A549 (cell line): ENCODE measurements at regions not wholly inside any gene's neighbourhood (a gene's known extent, or its start where the extent isn't known, plus 50 kb on each side); places are given as distances from the start of the nearest gene placed in this dataset.

Experiments used
- ATAC-seq, 2 experiments: fragments of 200-7000 bp in 1 of 2; fragments of >200 bp in 1 of 2; cut with Nextera tagmentation in 1 of 2; cut with Tn5 transposase in 1 of 2; 3 replicates each; pipeline versions ENCODE4 v1.8.0 to v1.9.1; 2018 to 2020; ENCODE audit warnings: mild to moderate bottlenecking in 1 of 2, moderate library complexity in 1 of 2
- CTCF ChIA-PET: fragments of 300-600 bp; sonication (Branson Sonifier 250); formaldehyde crosslinking; extraction: SDS; loops from one replicate; lab custom pipeline; 2021; ENCODE audit warnings: antibody characterized with exemption, inconsistent platforms; lab: Yijun Ruan, JAX
- POLR2A ChIA-PET: fragments of 350-600 bp; formaldehyde crosslinking; extraction: SDS; loops from one replicate; lab custom pipeline; 2021; ENCODE audit warnings: antibody characterized with exemption, inconsistent platforms; lab: Yijun Ruan, JAX
- DNase-seq, 2 experiments: peaks; one replicate each; pipeline versions ENCODE4 v3.0.0 to v3.0.0-alpha.2; 2011 to 2016; ENCODE audit warnings: low read depth in 1 of 2, low spot score in 1 of 2
- FAIRE-seq: peaks from 2 replicates; lab custom pipeline; 2011; peaks lifted over from hg19 to GRCh38; lab: Jason Lieb, UNC
- H3K27ac ChIP-seq, 2 experiments: fragments of >200 bp; sonication (Bioruptor Twin); formaldehyde crosslinking; 3 replicates each; pipeline ENCODE4 v1.5.1; 2016 to 2017
- H3K4me1 ChIP-seq: fragments of >200 bp; sonication (Bioruptor Twin); formaldehyde crosslinking; 3 replicates; pipeline ENCODE4 v1.6.1; 2016
- H3K4me2 ChIP-seq: fragments of >200 bp; sonication (Bioruptor Twin); formaldehyde crosslinking; 3 replicates; pipeline ENCODE4 v1.6.1; 2016
- H3K4me3 ChIP-seq: fragments of >200 bp; sonication (Bioruptor Twin); formaldehyde crosslinking; 3 replicates; pipeline ENCODE4 v1.5.1; 2016
- H3K9me3 ChIP-seq: fragments of >200 bp; sonication (Bioruptor Twin); formaldehyde crosslinking; 3 replicates; pipeline ENCODE4 v1.6.1; 2016
- CBX2 ChIP-seq: fragments of 200-600 bp; sonication (generic); IDR thresholded peaks from 2 replicates; pipeline ENCODE4 v1.6.1; 2016; ENCODE audit warnings: low read depth, mild to moderate bottlenecking, borderline replicate concordance
- CEBPB ChIP-seq, 2 experiments: fragments of >200 bp in 1 of 2; sonication (Bioruptor Twin) in 1 of 2; formaldehyde crosslinking in 1 of 2; IDR thresholded peaks; 2 replicates each; pipeline ENCODE4 v1.6.1; 2012 to 2016
- CTCF ChIP-seq: fragments of >200 bp; sonication (Bioruptor Twin); formaldehyde crosslinking; IDR thresholded peaks from 3 replicates; pipeline ENCODE4 v1.5.1; 2016
- EHMT2 ChIP-seq: fragments of 200-600 bp; sonication (generic); IDR thresholded peaks from 2 replicates; pipeline ENCODE4 v1.6.1; 2016; ENCODE audit warnings: antibody characterized with exemption, low read depth, mild to moderate bottlenecking, moderate library complexity
- ELK1 ChIP-seq: fragments of 150-350 bp; IDR thresholded peaks from 2 replicates; pipeline ENCODE4 v1.6.1; 2014; ENCODE audit warnings: low read depth, mild to moderate bottlenecking, low read length
- EP300 ChIP-seq, 2 experiments: fragments of >200 bp; sonication (Bioruptor Twin); formaldehyde crosslinking; IDR thresholded peaks; 2 replicates in 1 of 2; 3 replicates in 1 of 2; pipeline ENCODE4 v1.6.1; 2016 to 2017
- ESRRA ChIP-seq: fragments of 150-350 bp; IDR thresholded peaks from 2 replicates; pipeline ENCODE4 v1.6.1; 2014; ENCODE audit warnings: mild to moderate bottlenecking, low read length, borderline replicate concordance
- FOXS1 ChIP-seq: fragments of 250-450 bp; sonication (Bioruptor Pico); IDR thresholded peaks from 2 replicates; pipeline ENCODE4 v1.5.0; 2020; ENCODE audit warnings: mild to moderate bottlenecking, moderate library complexity
- HDAC2 ChIP-seq: fragments of 200-600 bp; sonication (generic); IDR thresholded peaks from 2 replicates; pipeline ENCODE4 v1.6.1; 2016
- HEYL ChIP-seq: fragments of 250-450 bp; sonication (Bioruptor Pico); IDR thresholded peaks from 2 replicates; pipeline ENCODE4 v1.8.0; 2021; ENCODE audit warnings: mild to moderate bottlenecking, moderate library complexity
- HMGXB4 ChIP-seq: fragments of 250-450 bp; sonication (Bioruptor Pico); IDR thresholded peaks from 2 replicates; pipeline ENCODE4 v1.5.0; 2021; ENCODE audit warnings: mild to moderate bottlenecking, moderate library complexity, borderline replicate concordance
- HOXB13 ChIP-seq: fragments of 250-450 bp; sonication (Bioruptor Pico); IDR thresholded peaks from 2 replicates; pipeline ENCODE4 v1.5.0; 2020; ENCODE audit warnings: low read depth, mild to moderate bottlenecking, moderate library complexity
- MAFK ChIP-seq: fragments of 450-650 bp; IDR thresholded peaks from 2 replicates; pipeline ENCODE4 v1.6.1; 2014; ENCODE audit not compliant: partially characterized antibody
- NPAS2 ChIP-seq: fragments of 250-450 bp; sonication (Bioruptor Pico); IDR thresholded peaks from 2 replicates; pipeline ENCODE4 v1.8.0; 2022; ENCODE audit warnings: mild to moderate bottlenecking, moderate library complexity, borderline replicate concordance
- NR3C1 ChIP-seq: fragments of >200 bp; sonication (Bioruptor Twin); formaldehyde crosslinking; IDR thresholded peaks from 3 replicates; pipeline ENCODE4 v1.6.1; 2017
- PBX3 ChIP-seq: IDR thresholded peaks from 2 replicates; pipeline ENCODE4 v1.6.1; 2012
- POLR2A ChIP-seq: IDR thresholded peaks from 2 replicates; pipeline ENCODE4 v1.6.1; 2012; ENCODE audit warnings: mild to moderate bottlenecking, low read length
- RAD21 ChIP-seq, 2 experiments: fragments of >200 bp in 1 of 2; sonication (Bioruptor Twin) in 1 of 2; formaldehyde crosslinking in 1 of 2; IDR thresholded peaks in 1 of 2; conservative IDR thresholded peaks in 1 of 2; 2 replicates in 1 of 2; 3 replicates in 1 of 2; pipeline ENCODE4 v1.6.1; 2012 to 2018; ENCODE audit warnings: inconsistent platforms in 1 of 2
- RARB ChIP-seq: fragments of 250-450 bp; sonication (Bioruptor Pico); IDR thresholded peaks from 2 replicates; pipeline ENCODE4 v1.8.0; 2021; ENCODE audit warnings: mild to moderate bottlenecking, moderate library complexity
- SREBF2 ChIP-seq: fragments of 450-650 bp; IDR thresholded peaks from 2 replicates; pipeline ENCODE4 v1.6.1; 2014; ENCODE audit warnings: mild to moderate bottlenecking, moderate library complexity
- TFCP2L1 ChIP-seq: fragments of 250-450 bp; sonication (Bioruptor Pico); IDR thresholded peaks from 2 replicates; pipeline ENCODE4 v1.5.0; 2021; ENCODE audit warnings: mild to moderate bottlenecking
- USF2 ChIP-seq: fragments of 450-650 bp; IDR thresholded peaks from 2 replicates; pipeline ENCODE4 v1.6.1; 2014; ENCODE audit warnings: antibody characterized with exemption
- WGBS: methylation state at CpG from one replicate; pipeline ENCODE4 v1.1.6; 2017; ENCODE audit errors: missing lambda C conversion rate; 5-methylcytosine and 5-hydroxymethylcytosine counted together

- Histone ChIP-seq H3K4me2 (no peak overlapping the region), H3K4me3 (no peak overlapping the region), H3K9me3 (no peaks in the 10 kb centered on the region), H3K4me1 (no peaks in the 10 kb centered on the region), H3K27ac (no peak overlapping the region)
- DNase-seq (no peak), ATAC-seq (no peak), FAIRE-seq (no peak)
- WGBS, result 76% methylated on average over 14 of the region's 14 CpGs
- TF ChIP-seq ELK1, result no peak
- TF ChIP-seq HOXB13 (CRISPR knock-in tag), result no peak
- no peak for TF ChIP-seq HMGXB4 (CRISPR knock-in tag)
- no peak for TF ChIP-seq ESRRA
- no peak for TF ChIP-seq CBX2
- no peak for TF ChIP-seq TFCP2L1
- TF ChIP-seq EP300 (IDR thresholded peaks at IDR 0.05), result no peak
- no peak for TF ChIP-seq RAD21 (conservative IDR thresholded peaks at IDR 0.05 in 1 of 2, IDR thresholded peaks at IDR 0.05 in 1 of 2)
- TF ChIP-seq EHMT2, result no peak
- POLR2A ChIA-PET, result no interaction called here
- CTCF ChIA-PET, result interaction anchor here (1.7 kb wide), 1 partner anchor 108 kb away, joined by 4 read pairs; no protein-coding TSS in a partner anchor
These were observed 146.2 kb downstream of the GXYLT1 start for GRCh38 chr12:41998436-41998835.

- Histone ChIP-seq H3K27ac (peak overlapping the region; percentile 18 to 64; a peak in 2 of 6 replicates), H3K4me3 (no peak overlapping the region), H3K4me2 (no peak overlapping the region), H3K9me3 (no peaks in the 10 kb centered on the region), H3K4me1 (peaks cover 16% of the 10 kb centered on the region)
- ATAC-seq (no peak), DNase-seq (no peak), FAIRE-seq (no peak)
- no peak for TF ChIP-seq CTCF
- no peak for TF ChIP-seq SREBF2
- TF ChIP-seq CEBPB (IDR thresholded peaks at IDR 0.05), result no peak
- TF ChIP-seq NPAS2 (CRISPR knock-in tag), result no peak
- TF ChIP-seq RAD21 (conservative IDR thresholded peaks at IDR 0.05 in 1 of 2, IDR thresholded peaks at IDR 0.05 in 1 of 2), result no peak
- no peak for TF ChIP-seq HDAC2
- TF ChIP-seq PBX3, result no peak
- TF ChIP-seq NR3C1, result no peak
- TF ChIP-seq USF2, result no peak
- TF ChIP-seq RARB (CRISPR knock-in tag), result no peak
- TF ChIP-seq POLR2A, result no peak
- TF ChIP-seq MAFK, result no peak
- no peak for TF ChIP-seq HEYL (CRISPR knock-in tag)
- TF ChIP-seq CBX2, result no peak
- no peak for TF ChIP-seq FOXS1 (CRISPR knock-in tag)
- ChIA-PET POLR2A (no interaction called here), CTCF (no interaction called here)
- 36% methylated on average over 2 of the region's 2 CpGs for WGBS
These were observed 151.4 kb downstream of the GXYLT1 start for GRCh38 chr12:41993283-41993682.
